Astrocyte of the cerebellum (primary cell): ENCODE measurements at regions not wholly inside any gene's neighbourhood (a gene's known extent, or its start where the extent isn't known, plus 50 kb on each side); places are given as distances from the start of the nearest gene placed in this dataset.
"Not testable (repeated sequence)": the region's sequence is repeated elsewhere in the genome, so short reads cannot be mapped to it uniquely, and the experiment has no call there.

ENCODE experiments used
- DNase-seq: peaks from one replicate; pipeline ENCODE4 v3.0.0-alpha.2; 2011; ENCODE audit warnings: low read depth
- H3K4me3 ChIP-seq: 2 replicates; pipeline ENCODE4 v1.5.1; 2011; ENCODE audit warnings: mild to moderate bottlenecking, low read depth, low read length, moderate library complexity
- in situ Hi-C: cut with HindIII; loops from 2 replicates; pipeline ENCODE4 v1.10.0; 2017; ENCODE audit warnings: low sequenced_read_pairs
- TF ChIP-seq, protein P1 (sequence below): IDR thresholded peaks from 2 replicates; pipeline ENCODE4 v1.5.1; 2012; ENCODE audit warnings: low read length, low read depth, moderate library complexity, mild to moderate bottlenecking; ENCODE audit errors: missing control alignments

DNA sequence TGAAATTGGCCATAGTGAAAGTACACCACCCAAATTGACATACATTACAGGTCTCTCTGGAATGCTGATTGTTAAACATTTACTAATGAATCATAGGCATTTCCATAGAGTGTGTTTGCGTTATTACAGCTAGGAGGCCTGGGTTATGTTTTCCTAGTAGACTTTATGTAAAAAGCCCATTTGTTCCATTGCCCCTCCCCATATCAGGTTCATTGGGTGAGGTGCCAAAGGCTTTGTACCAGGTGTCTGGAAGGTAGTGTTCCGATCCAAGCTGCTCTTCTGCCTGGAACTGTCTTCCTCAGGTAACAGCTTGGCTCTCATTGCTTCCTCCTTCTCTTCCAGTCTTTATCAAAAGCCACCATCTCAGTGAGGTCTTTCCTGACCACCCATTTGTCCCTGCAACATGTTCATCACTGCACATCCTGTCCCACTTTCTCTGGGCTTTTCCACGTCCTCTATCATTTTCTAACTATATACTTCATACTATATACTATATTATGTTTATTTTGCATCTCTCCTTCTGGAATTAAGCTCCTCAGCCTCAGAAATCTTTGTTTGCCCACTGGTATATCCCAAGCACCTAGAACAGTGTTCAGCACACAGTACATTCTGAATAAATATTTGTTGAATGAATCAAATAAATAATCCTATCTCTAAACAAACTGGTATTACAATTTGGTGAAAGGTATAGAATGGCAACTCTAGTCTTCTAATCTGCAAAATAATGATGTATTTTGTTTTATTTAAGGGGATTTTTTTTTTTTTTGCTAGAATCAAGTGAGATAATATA lies 252.3 kb downstream of the KTN1 start:
- no peak for DNase-seq

DNA sequence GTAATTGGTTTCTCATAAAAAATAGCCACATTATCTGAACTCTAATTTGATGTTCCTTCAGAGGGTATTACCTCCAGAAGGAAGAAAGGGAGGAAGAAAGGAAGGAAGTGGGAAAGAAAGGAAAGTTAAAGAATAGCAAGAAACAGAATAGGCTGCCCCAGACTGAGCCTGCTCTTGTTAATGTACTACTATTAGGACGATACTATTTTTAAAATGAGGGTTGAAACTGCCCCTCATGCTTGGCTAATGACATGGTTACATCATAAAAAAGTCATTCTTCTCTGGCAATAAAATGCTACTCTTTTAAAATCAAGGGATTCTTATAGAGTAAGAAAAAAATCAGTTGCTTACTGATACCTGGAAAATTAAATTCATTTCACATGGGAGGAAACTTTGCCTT lies 253.0 kb downstream of the KTN1 start:
- in situ Hi-C loops, result no loop called here
- no peak for DNase-seq
- H3K4me3 ChIP-seq, result no peak overlapping the region
- TF ChIP-seq, protein P1, sequence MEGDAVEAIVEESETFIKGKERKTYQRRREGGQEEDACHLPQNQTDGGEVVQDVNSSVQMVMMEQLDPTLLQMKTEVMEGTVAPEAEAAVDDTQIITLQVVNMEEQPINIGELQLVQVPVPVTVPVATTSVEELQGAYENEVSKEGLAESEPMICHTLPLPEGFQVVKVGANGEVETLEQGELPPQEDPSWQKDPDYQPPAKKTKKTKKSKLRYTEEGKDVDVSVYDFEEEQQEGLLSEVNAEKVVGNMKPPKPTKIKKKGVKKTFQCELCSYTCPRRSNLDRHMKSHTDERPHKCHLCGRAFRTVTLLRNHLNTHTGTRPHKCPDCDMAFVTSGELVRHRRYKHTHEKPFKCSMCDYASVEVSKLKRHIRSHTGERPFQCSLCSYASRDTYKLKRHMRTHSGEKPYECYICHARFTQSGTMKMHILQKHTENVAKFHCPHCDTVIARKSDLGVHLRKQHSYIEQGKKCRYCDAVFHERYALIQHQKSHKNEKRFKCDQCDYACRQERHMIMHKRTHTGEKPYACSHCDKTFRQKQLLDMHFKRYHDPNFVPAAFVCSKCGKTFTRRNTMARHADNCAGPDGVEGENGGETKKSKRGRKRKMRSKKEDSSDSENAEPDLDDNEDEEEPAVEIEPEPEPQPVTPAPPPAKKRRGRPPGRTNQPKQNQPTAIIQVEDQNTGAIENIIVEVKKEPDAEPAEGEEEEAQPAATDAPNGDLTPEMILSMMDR, result no peak

More for the DNA sequence above, 252.3 kb downstream of the KTN1 start:
- no peak overlapping the region for H3K4me3 ChIP-seq
- in situ Hi-C loops, result no loop called here
- TF ChIP-seq, protein P1, result no peak

DNA sequence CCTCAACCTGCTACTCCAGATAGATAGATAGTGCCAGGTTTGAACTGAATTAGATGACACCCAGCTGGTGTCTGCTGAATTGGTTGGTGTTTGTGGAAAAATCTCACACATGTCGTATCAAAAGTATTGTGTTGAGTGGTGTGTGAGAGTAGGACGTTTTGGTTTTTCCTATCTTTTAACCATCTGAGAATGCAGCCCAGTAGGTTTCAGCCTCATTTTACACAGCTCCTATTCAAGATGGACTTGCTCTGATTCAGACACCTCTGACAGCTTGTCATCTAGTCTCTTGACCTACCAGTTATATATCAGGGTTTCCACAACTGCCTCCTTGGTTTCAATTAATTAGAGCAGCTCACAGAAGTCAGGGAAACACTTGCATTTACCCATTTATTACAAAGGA lies 254.4 kb downstream of the KTN1 start:
- TF ChIP-seq, protein P1, result no peak
- no peak overlapping the region for H3K4me3 ChIP-seq
- in situ Hi-C loops, result no loop called here
- no peak for DNase-seq

DNA sequence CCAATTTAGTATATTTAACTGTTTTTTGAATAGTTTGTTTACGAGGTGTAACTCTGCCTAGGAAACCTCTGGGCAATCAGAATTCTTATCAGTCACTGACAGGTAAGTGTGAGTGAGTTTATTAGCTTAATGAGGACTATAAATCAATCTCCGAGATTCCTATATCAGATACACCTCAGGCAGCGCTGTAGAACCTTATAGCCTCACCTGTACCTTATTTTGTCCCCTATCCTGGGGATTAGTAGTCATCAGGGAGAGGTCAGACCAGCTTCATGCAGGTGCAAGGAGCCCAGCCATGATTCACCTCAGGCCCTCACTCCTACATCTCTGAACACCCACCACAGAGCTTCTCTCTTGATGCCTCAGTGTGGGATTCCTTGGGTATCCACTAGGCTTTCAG lies 256.0 kb downstream of the KTN1 start:
- no peak for DNase-seq
- in situ Hi-C loops, result no loop called here
- TF ChIP-seq, protein P1, result no peak
- no peak overlapping the region for H3K4me3 ChIP-seq

DNA sequence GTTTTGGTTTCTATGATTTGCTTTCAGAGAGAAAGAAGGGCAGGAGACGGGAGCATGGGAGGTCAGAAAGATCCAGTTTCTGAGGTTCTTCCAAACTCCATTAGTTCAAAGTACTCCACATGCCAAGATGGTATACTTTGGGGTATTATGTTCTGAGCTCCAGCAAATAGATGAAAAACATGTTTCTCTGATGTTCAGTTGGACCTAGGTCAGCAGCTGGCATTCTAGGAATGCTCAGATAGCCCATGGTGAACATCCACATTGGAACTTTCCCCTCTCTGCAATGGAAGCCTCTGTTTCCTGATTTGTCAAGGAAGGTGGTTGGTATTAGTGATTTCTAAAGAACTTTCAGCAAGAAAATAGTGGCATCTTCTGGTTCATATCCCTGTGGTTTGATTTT lies 257.5 kb downstream of the KTN1 start:
- in situ Hi-C loops, result no loop called here
- no peak overlapping the region for H3K4me3 ChIP-seq
- TF ChIP-seq, protein P1, result no peak
- no peak for DNase-seq

DNA sequence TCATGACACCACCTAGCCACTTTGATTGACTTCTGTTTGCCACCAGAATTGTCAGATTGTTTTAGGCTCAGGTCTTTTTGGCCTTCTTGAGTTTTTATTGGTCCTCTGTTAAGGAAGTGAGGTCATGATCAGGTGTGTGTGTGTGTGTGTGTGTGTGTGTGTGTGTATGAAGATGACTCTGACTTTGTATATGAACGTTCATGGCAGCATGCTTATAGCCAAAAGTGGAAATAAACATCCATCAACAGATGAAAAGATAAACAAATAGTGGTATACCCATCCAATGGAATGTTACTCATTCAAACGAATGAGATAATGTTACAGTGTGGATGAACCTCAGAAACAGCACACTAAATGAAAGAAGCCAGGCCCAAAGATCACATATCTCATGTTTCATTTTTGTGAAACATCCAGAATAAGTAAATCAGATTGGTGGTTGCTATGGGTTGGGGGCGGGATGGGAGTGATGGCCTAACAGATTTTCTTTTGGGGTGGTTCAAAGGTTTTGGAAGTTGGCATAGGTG lies 258.6 kb downstream of the KTN1 start:
- H3K4me3 ChIP-seq, result no peak overlapping the region
- TF ChIP-seq, protein P1, result no peak
- in situ Hi-C loops, result no loop called here
- DNase-seq, result no peak

DNA sequence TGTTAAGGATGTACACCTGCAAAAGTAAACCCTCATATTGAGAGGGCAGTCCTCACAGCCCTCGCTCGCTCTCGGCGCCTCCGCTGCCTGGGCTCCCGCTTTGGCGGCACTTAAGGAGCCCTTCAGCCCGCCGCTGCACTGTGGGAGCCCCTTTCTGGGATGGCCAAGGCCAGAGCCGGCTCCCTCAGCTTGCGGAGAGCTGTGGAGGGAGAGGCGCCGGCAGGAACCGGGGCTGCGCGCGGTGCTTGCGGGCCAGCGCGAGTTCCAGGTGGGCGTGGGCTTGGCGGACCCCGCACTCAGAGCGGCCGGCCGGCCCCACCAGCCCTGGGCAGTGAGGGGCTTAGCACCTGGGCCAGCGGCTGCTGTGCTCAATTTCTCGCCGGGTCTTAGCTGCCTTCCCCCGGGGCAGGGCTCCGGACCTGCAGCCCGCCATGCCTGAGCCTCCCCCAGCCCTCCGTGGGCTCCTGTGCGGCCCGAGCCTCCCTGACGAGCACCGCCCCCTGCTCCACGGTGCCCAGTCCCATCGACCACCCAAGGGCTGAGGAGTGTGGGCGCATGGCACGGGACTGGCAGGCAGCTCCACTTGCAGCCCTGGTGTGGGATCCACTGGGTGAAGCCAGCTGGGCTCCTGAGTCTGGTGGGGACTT lies 259.4 kb downstream of the KTN1 start:
- DNase-seq, H3K4me3 ChIP-seq, in situ Hi-C loops: not testable (repeated sequence)
